DND-41 (cell line): ENCODE measurements at regions not wholly inside any gene's neighbourhood (a gene's known extent, or its start where the extent isn't known, plus 50 kb on each side); places are given as distances from the start of the nearest gene placed in this dataset.

Source experiments
- ATAC-seq: fragments of 200-7000 bp; cut with Tn5 transposase; 3 replicates; pipeline ENCODE4 v1.9.1; 2021; ENCODE audit warnings: low read depth; ENCODE audit not compliant: insufficient read depth
- DNase-seq: peaks from one replicate; pipeline ENCODE4 v3.0.0-alpha.2; 2020
- H2AFZ ChIP-seq: 2 replicates; pipeline ENCODE4 v1.6.0; 2012; ENCODE audit warnings: low read depth, low read length
- H3K27ac ChIP-seq: 2 replicates; pipeline ENCODE4 v1.5.1; 2012; ENCODE audit warnings: low read length, inconsistent platforms
- H3K27me3 ChIP-seq: fragments of 200-600 bp; sonication (generic); 2 replicates; pipeline ENCODE4 v1.6.0; 2012; ENCODE audit warnings: low read length, mild to moderate bottlenecking, inconsistent platforms; ENCODE audit not compliant: insufficient read depth, poor library complexity
- H3K36me3 ChIP-seq: 2 replicates; pipeline ENCODE4 v1.5.1; 2012; ENCODE audit warnings: low read length, inconsistent platforms; ENCODE audit not compliant: insufficient read depth
- H3K4me1 ChIP-seq: 2 replicates; pipeline ENCODE4 v1.5.1; 2012; ENCODE audit warnings: mild to moderate bottlenecking, low read length; ENCODE audit not compliant: insufficient read depth
- H3K4me2 ChIP-seq: 2 replicates; pipeline ENCODE4 v1.6.0; 2012; ENCODE audit warnings: mild to moderate bottlenecking, moderate library complexity, low read length, inconsistent platforms; ENCODE audit not compliant: insufficient read depth
- H3K4me3 ChIP-seq, 2 experiments: fragments of 200-600 bp in 1 of 2; shearing (Covaris generic) in 1 of 2; 2 replicates each; pipeline ENCODE4 v1.5.1; 2012 to 2016; ENCODE audit warnings: inconsistent platforms in 2 of 2, low read length in 2 of 2, mild to moderate bottlenecking in 2 of 2, low read depth in 1 of 2, moderate library complexity in 1 of 2
- H3K79me2 ChIP-seq: 2 replicates; pipeline ENCODE4 v1.6.0; 2012; ENCODE audit warnings: low read length, inconsistent platforms; ENCODE audit not compliant: insufficient read depth
- H3K9ac ChIP-seq: 2 replicates; pipeline ENCODE4 v1.6.0; 2012; ENCODE audit warnings: low read depth, mild to moderate bottlenecking, inconsistent platforms, low read length, moderate library complexity
- H3K9me3 ChIP-seq: 2 replicates; pipeline ENCODE4 v1.5.1; 2012; ENCODE audit warnings: low read length, moderate library complexity, mild to moderate bottlenecking, inconsistent platforms; ENCODE audit not compliant: insufficient read depth, severe bottlenecking
- H4K20me1 ChIP-seq: 2 replicates; pipeline ENCODE4 v1.6.0; 2012; ENCODE audit warnings: low read length; ENCODE audit not compliant: insufficient read depth
- EZH2 ChIP-seq: IDR thresholded peaks from 3 replicates; pipeline ENCODE4 v1.6.1; 2012; ENCODE audit warnings: borderline replicate concordance, low read depth, mild to moderate bottlenecking, moderate library complexity, low read length, inconsistent platforms; ENCODE audit not compliant: severe bottlenecking
- TF ChIP-seq, protein P1 (sequence below): IDR thresholded peaks from 2 replicates; pipeline ENCODE4 v1.5.1; 2012; ENCODE audit warnings: borderline replicate concordance, low read length, moderate library complexity, mild to moderate bottlenecking; ENCODE audit not compliant: poor library complexity, severe bottlenecking; ENCODE audit errors: extremely low read depth

DNA sequence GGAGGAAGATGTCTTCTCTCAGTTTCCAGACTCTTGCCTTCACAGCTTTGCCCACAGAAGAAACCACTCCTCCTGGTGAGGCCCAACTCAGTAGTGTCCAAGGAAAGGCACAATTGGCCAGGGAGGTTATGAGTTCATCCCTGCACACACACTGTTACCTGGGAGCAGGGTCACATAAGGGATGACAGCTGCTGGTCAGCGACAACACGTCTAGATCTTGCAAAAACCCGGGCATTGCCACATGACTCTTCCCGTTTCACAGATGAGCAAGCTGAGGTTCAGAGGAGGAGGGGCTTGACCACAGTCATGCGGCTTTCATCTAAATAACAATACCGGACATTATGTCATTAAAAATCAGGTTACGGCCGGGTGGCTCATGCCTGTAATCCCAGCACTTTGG lies 186.0 kb downstream of the COPRS start:
- Histone ChIP-seq H3K4me2 (no peak overlapping the region), H3K36me3 (no peaks in the 10 kb centered on the region), H3K4me3 (no peak overlapping the region), H3K79me2 (no peaks in the 10 kb centered on the region), H3K27ac (no peak overlapping the region), H3K9me3 (peaks cover 5% of the 10 kb centered on the region), H2AFZ (no peak overlapping the region), H3K9ac (no peak overlapping the region), H3K4me1 (no peaks in the 10 kb centered on the region), H3K27me3 (no peaks in the 10 kb centered on the region), H4K20me1 (no peaks in the 10 kb centered on the region)
- TF ChIP-seq, protein P1, sequence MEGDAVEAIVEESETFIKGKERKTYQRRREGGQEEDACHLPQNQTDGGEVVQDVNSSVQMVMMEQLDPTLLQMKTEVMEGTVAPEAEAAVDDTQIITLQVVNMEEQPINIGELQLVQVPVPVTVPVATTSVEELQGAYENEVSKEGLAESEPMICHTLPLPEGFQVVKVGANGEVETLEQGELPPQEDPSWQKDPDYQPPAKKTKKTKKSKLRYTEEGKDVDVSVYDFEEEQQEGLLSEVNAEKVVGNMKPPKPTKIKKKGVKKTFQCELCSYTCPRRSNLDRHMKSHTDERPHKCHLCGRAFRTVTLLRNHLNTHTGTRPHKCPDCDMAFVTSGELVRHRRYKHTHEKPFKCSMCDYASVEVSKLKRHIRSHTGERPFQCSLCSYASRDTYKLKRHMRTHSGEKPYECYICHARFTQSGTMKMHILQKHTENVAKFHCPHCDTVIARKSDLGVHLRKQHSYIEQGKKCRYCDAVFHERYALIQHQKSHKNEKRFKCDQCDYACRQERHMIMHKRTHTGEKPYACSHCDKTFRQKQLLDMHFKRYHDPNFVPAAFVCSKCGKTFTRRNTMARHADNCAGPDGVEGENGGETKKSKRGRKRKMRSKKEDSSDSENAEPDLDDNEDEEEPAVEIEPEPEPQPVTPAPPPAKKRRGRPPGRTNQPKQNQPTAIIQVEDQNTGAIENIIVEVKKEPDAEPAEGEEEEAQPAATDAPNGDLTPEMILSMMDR = no peak
- TF ChIP-seq EZH2 = no peak
- no peak for DNase-seq
- no peak for ATAC-seq

DNA sequence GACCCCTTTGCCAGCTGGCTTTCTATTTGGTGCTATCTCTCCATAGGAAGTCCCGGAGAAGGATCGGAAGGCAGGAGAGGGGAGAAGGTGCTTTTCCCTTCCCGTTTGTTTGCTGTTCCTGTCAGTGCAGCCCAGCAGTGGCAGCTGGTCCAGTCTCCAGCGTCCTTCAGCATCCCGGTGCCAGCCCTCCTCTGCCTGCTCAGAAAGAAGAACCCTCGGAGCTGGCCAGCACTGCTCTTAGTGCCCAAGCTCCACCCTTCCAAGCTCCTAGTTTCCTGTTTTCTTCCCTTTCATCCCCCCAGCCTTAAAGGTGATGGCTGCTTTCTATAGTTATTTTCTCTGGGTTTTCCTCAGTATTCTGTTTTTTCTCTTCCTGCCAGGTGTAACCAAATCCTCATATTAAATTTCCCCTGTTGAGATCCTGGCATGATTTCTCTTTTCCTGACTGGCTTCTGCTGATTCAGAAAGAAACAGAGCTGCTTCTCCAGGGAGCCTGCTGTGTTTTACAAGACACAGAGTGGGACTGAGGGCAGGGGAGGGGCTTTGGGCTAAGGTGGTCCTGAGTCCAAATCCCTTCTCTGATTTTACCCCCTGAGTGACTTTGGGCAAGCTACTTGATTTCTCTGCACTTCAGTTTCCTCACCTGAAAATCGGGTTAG lies 186.8 kb downstream of the COPRS start:
- Histone ChIP-seq H3K4me3 (no peak overlapping the region), H3K4me1 (no peaks in the 10 kb centered on the region), H3K36me3 (no peaks in the 10 kb centered on the region), H3K9me3 (peaks cover 5% of the 10 kb centered on the region), H3K9ac (no peak overlapping the region), H3K79me2 (no peaks in the 10 kb centered on the region), H3K4me2 (no peak overlapping the region), H3K27ac (no peak overlapping the region), H4K20me1 (no peaks in the 10 kb centered on the region), H3K27me3 (no peaks in the 10 kb centered on the region), H2AFZ (no peak overlapping the region)
- no peak for ATAC-seq
- DNase-seq = no peak
- TF ChIP-seq EZH2 = no peak
- TF ChIP-seq, protein P1 = no peak

DNA sequence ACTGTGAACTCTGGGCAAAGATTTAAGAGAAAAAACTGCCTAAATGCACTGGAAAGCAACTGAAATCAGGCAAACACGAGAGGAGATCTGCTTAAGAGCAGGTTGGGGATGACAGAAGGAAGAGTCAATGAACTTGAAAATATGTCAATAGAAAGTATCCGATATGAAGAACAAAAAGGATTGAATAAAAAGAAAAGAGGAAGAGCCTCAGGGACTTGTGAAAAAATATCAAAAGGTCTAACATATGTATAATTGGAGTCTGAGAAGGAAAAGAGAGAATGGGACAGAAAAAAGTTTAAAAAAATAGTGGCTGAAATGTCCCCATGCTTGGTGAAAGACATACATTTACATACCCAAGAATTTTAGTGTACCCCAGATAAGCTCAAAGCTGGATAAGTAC lies 195.5 kb downstream of the COPRS start:
- DNase-seq = no peak
- H3K9me3 ChIP-seq = peaks cover 13% of the 10 kb centered on the region
- H3K27ac ChIP-seq = no peak overlapping the region
- H3K9ac ChIP-seq = no peak overlapping the region
- no peaks in the 10 kb centered on the region for H3K79me2 ChIP-seq
- TF ChIP-seq, protein P1 = no peak
- no peak for TF ChIP-seq EZH2
- no peaks in the 10 kb centered on the region for H3K36me3 ChIP-seq
- no peak overlapping the region for H3K4me2 ChIP-seq
- no peak overlapping the region for H2AFZ ChIP-seq
- no peaks in the 10 kb centered on the region for H3K4me1 ChIP-seq
- H3K27me3 ChIP-seq = peaks cover 2% of the 10 kb centered on the region
- no peak overlapping the region for H3K4me3 ChIP-seq
- ATAC-seq = no peak
- no peaks in the 10 kb centered on the region for H4K20me1 ChIP-seq

DNA sequence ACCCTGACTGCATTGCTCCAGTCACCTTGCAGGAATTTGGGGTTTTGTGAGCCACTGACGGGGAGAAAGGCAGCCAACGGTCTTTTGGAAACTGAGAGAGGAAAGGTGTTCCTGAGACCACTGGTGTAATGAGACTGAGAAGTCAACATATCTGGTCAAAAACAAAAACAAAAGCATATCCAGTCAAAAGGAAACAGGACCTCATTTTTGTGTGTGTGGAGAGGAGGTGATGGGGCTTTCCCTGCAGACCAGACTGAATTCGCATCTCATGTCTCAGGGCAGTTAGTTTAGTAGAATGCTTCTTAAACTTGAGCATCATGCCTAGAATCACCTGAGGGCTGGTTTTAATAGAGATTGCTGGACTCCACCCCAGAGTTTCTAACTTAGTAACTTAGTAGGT lies 198.4 kb downstream of the COPRS start:
- Histone ChIP-seq H3K36me3 (no peaks in the 10 kb centered on the region), H3K9me3 (peaks cover 13% of the 10 kb centered on the region), H3K4me3 (no peak overlapping the region), H3K27me3 (peaks cover 2% of the 10 kb centered on the region), H3K4me1 (no peaks in the 10 kb centered on the region), H2AFZ (no peak overlapping the region), H3K79me2 (no peaks in the 10 kb centered on the region), H3K4me2 (no peak overlapping the region), H4K20me1 (no peaks in the 10 kb centered on the region), H3K27ac (no peak overlapping the region), H3K9ac (no peak overlapping the region)
- TF ChIP-seq EZH2 = no peak
- TF ChIP-seq, protein P1 = no peak
- DNase-seq = no peak
- no peak for ATAC-seq
